Tibial nerve (tissue), 4 donors: ENCODE measurements at regions not wholly inside any gene's neighbourhood (a gene's known extent, or its start where the extent isn't known, plus 50 kb on each side); places are given as distances from the start of the nearest gene placed in this dataset.

Source experiments
- EP300 ChIP-seq, 2 donors: sonication (generic); formaldehyde crosslinking; IDR thresholded peaks; one replicate each; pipeline ENCODE4 v1.6.1; 2017; ENCODE audit warnings: antibody characterized with exemption in 2 of 2, mild to moderate bottlenecking in 1 of 2
- POLR2A ChIP-seq, 2 donors: fragments of 450-650 bp; IDR thresholded peaks; one replicate each; pipeline ENCODE4 v1.6.1; 2017; ENCODE audit warnings: antibody characterized with exemption in 2 of 2, mild to moderate bottlenecking in 2 of 2, moderate library complexity in 2 of 2
- TF ChIP-seq, protein P1 (sequence below), 5 experiments: fragments of 200-600 bp in 3 of 5; fragments of 450-650 bp in 2 of 5; sonication (generic) in 3 of 5; IDR thresholded peaks; one replicate each; pipeline ENCODE4 v1.5.1; 2016 to 2019; ENCODE audit warnings: antibody characterized with exemption in 5 of 5, mild to moderate bottlenecking in 3 of 5, moderate library complexity in 2 of 5

DNA sequence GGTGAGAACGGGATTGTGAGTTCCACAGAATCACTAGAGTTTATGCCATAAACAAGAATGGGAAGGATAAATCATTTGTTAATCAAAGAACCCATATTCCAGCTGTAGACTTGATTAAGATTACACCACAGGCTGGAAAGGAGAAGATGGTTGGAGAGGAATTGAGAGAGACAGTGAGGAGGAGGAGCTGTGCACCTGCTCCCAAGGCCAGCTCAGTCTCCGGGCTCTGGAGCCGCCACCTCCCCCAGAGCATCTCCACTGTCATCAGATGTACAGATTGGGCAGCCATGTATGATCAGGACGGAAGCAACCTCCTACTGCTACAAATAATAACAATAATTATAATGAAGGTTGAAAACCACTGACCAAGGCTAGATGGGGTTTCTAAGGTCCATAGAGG lies 170.0 kb downstream of the MINAR1 start:
- TF ChIP-seq, protein P1, sequence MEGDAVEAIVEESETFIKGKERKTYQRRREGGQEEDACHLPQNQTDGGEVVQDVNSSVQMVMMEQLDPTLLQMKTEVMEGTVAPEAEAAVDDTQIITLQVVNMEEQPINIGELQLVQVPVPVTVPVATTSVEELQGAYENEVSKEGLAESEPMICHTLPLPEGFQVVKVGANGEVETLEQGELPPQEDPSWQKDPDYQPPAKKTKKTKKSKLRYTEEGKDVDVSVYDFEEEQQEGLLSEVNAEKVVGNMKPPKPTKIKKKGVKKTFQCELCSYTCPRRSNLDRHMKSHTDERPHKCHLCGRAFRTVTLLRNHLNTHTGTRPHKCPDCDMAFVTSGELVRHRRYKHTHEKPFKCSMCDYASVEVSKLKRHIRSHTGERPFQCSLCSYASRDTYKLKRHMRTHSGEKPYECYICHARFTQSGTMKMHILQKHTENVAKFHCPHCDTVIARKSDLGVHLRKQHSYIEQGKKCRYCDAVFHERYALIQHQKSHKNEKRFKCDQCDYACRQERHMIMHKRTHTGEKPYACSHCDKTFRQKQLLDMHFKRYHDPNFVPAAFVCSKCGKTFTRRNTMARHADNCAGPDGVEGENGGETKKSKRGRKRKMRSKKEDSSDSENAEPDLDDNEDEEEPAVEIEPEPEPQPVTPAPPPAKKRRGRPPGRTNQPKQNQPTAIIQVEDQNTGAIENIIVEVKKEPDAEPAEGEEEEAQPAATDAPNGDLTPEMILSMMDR (IDR thresholded peaks at IDR 0.05), result no peak
- TF ChIP-seq POLR2A (IDR thresholded peaks at IDR 0.05), result no peak
- no peak for TF ChIP-seq EP300 (IDR thresholded peaks at IDR 0.05)
